A673 (cell line): ENCODE measurements at regions not wholly inside any gene's neighbourhood (a gene's known extent, or its start where the extent isn't known, plus 50 kb on each side); places are given as distances from the start of the nearest gene placed in this dataset.

Experiments
- BruUV-seq: library from RNA; stranded (reverse); fragments of 400-500 nt; replicated peaks from 2 replicates; lab custom pipeline; 2021; lab: Mats Ljungman, UMichigan
- CTCF ChIA-PET: fragments of 300-600 bp; sonication (Branson Sonifier 250); formaldehyde crosslinking; loops from one replicate; lab custom pipeline; 2022; ENCODE audit warnings: antibody characterized with exemption; lab: Charles Lee
- POLR2A ChIA-PET: fragments of 300-600 bp; sonication (Branson Sonifier 250); formaldehyde crosslinking; loops from one replicate; lab custom pipeline; 2022; ENCODE audit warnings: antibody characterized with exemption; ENCODE audit not compliant: low non-redundant PET; lab: Charles Lee
- DNase-seq: peaks from one replicate; pipeline ENCODE4 v3.0.0-alpha.2; 2015; ENCODE audit warnings: low spot score
- H3K27ac ChIP-seq: fragments of 200-600 bp; sonication (generic); 2 replicates; pipeline ENCODE4 v1.5.1; 2016; ENCODE audit warnings: mixed run types, low read depth, mild to moderate bottlenecking, mixed read lengths, antibody characterized with exemption, low read length; ENCODE audit not compliant: poor library complexity, severe bottlenecking
- H3K27me3 ChIP-seq: fragments of 200-600 bp; sonication (generic); replicated peaks from 2 replicates; pipeline ENCODE4 v1.6.1; 2017; ENCODE audit warnings: mixed run types, low read depth, mild to moderate bottlenecking, mixed read lengths, antibody characterized with exemption, low read length; ENCODE audit not compliant: insufficient read depth, poor library complexity
- H3K36me3 ChIP-seq: fragments of 200-600 bp; sonication (generic); 2 replicates; pipeline ENCODE4 v1.6.1; 2016; ENCODE audit warnings: mixed run types, mild to moderate bottlenecking, mixed read lengths, antibody characterized with exemption, low read length; ENCODE audit not compliant: insufficient read depth, poor library complexity, severe bottlenecking
- H3K4me1 ChIP-seq: fragments of 200-600 bp; sonication (generic); 2 replicates; pipeline ENCODE4 v1.6.1; 2017; ENCODE audit warnings: mixed run types, mild to moderate bottlenecking, mixed read lengths, antibody characterized with exemption, low read length; ENCODE audit not compliant: insufficient read depth, poor library complexity, severe bottlenecking
- H3K4me3 ChIP-seq: fragments of 200-600 bp; sonication (generic); 2 replicates; pipeline ENCODE4 v1.5.1; 2016; ENCODE audit warnings: low read depth, mixed run types, mild to moderate bottlenecking, mixed read lengths, low read length; ENCODE audit not compliant: poor library complexity, severe bottlenecking
- H3K9me3 ChIP-seq: fragments of 200-600 bp; sonication (generic); 2 replicates; pipeline ENCODE4 v1.6.1; 2016; ENCODE audit warnings: mixed run types, low read depth, mild to moderate bottlenecking, mixed read lengths, antibody characterized with exemption, low read length; ENCODE audit not compliant: poor library complexity, severe bottlenecking
- CTCF ChIP-seq: fragments of 300-800, 200-600 bp; sonication (generic); conservative IDR thresholded peaks from 2 replicates; pipeline ENCODE4 v1.5.1; 2017; ENCODE audit warnings: low read depth, mild to moderate bottlenecking, antibody characterized with exemption, low read length, moderate library complexity, mixed read lengths
- EZH2 ChIP-seq: fragments of 200-600 bp; sonication (generic); IDR thresholded peaks from 2 replicates; pipeline ENCODE4 v1.6.1; 2017; ENCODE audit warnings: borderline replicate concordance, low read depth, mild to moderate bottlenecking, mixed read lengths, antibody characterized with exemption, low read length; ENCODE audit not compliant: poor library complexity, severe bottlenecking
- intact Hi-C: fragments of 100-400 bp; cut with micrococcal nuclease; formaldehyde crosslinking; loops from one replicate; pipeline ENCODE4 v1.10.0; 2022; ENCODE audit not compliant: unreplicated experiment

- ChIA-PET POLR2A (no interaction called here), CTCF (no interaction called here)
- Histone ChIP-seq H3K27me3 (no peaks in the 10 kb centered on the region), H3K4me3 (no peak overlapping the region), H3K4me1 (no peaks in the 10 kb centered on the region), H3K27ac (no peak overlapping the region), H3K36me3 (no peaks in the 10 kb centered on the region), H3K9me3 (no peaks in the 10 kb centered on the region)
- DNase-seq, result no peak
- intact Hi-C loops, result no loop called here
- no TSS peak for BruUV-seq
- no peak for TF ChIP-seq EZH2
- no peak for TF ChIP-seq CTCF
Measured at GRCh38 chr6:95830859-95831557, 184.8 kb upstream of the FUT9 start.

- ChIA-PET POLR2A (no interaction called here), CTCF (no interaction called here)
- Histone ChIP-seq H3K4me3 (no peak overlapping the region), H3K27ac (no peak overlapping the region), H3K4me1 (no peaks in the 10 kb centered on the region), H3K36me3 (no peaks in the 10 kb centered on the region), H3K27me3 (no peaks in the 10 kb centered on the region), H3K9me3 (no peaks in the 10 kb centered on the region)
- TF ChIP-seq EZH2 (no peak), CTCF (no peak)
- DNase-seq, result no peak
- intact Hi-C loops, result no loop called here
- no TSS peak for BruUV-seq
Measured at GRCh38 chr6:95837890-95838289, 177.9 kb upstream of the FUT9 start.

GRCh38 chr6:95841560-95841959 is 174.2 kb upstream of the FUT9 start:
- CTCF ChIA-PET, result no interaction called here
- Histone ChIP-seq H3K4me1 (no peaks in the 10 kb centered on the region), H3K36me3 (no peaks in the 10 kb centered on the region), H3K27me3 (no peaks in the 10 kb centered on the region), H3K27ac (no peak overlapping the region), H3K9me3 (no peaks in the 10 kb centered on the region), H3K4me3 (no peak overlapping the region)
- TF ChIP-seq EZH2 (no peak), CTCF (no peak)
- POLR2A ChIA-PET, result no interaction called here
- intact Hi-C loops, result no loop called here
- BruUV-seq, result no TSS peak
- no peak for DNase-seq
